ENCODE measurements at regions not wholly inside any gene's neighbourhood (a gene's known extent, or its start where the extent isn't known, plus 50 kb on each side); places are given as distances from the start of the nearest gene placed in this dataset.

DNA sequence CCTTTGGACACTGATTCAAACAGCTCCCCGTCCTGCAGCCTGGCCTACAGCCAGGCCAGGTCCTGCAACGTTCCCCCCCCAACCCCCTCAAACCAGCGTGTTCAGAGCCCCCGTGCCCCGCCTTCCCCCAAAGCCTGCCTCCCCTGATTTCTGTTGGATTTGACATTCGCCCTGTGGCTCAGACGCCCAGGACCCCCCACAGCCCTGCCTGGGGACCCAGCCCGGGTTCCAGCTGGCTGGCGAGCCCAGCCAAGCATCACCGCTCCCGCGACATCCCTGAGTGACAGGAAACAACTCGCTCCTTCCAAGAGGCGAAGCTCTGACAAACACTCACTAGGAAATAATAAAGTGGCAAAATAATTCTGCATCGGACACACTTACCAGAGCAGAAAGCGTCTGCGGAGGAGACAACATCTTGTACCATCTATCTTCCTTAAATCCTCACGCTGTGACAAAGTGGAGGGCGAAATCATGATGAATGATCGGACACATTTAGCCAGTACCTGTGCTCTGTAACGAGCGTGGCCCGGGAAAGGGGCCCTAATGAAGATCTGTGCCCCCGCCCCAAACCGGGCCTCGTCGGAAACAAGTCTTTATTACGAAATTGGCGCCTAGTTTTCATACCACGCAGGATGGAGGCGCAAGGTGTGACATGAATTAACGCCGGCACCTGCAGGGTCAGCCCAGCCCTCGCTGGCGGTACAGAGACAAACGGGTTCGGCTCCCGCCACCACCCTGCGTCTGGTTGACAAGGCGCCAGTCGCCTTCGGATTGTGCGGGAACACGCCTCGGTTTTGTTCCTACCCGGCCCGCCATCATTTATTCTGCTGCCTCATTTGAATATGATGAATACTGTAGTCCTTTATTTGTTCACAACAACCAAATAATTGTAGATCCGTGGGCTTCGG is 91.0 kb upstream of the MVB12B start:
- TF ChIP-seq, protein P1, sequence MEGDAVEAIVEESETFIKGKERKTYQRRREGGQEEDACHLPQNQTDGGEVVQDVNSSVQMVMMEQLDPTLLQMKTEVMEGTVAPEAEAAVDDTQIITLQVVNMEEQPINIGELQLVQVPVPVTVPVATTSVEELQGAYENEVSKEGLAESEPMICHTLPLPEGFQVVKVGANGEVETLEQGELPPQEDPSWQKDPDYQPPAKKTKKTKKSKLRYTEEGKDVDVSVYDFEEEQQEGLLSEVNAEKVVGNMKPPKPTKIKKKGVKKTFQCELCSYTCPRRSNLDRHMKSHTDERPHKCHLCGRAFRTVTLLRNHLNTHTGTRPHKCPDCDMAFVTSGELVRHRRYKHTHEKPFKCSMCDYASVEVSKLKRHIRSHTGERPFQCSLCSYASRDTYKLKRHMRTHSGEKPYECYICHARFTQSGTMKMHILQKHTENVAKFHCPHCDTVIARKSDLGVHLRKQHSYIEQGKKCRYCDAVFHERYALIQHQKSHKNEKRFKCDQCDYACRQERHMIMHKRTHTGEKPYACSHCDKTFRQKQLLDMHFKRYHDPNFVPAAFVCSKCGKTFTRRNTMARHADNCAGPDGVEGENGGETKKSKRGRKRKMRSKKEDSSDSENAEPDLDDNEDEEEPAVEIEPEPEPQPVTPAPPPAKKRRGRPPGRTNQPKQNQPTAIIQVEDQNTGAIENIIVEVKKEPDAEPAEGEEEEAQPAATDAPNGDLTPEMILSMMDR (IDR thresholded peaks at IDR 0.05), result no peak
- TF ChIP-seq EP300 (IDR thresholded peaks at IDR 0.05), result no peak
